ENCODE measurements at regions not wholly inside any gene's neighbourhood (a gene's known extent, or its start where the extent isn't known, plus 50 kb on each side); places are given as distances from the start of the nearest gene placed in this dataset.

DNA sequence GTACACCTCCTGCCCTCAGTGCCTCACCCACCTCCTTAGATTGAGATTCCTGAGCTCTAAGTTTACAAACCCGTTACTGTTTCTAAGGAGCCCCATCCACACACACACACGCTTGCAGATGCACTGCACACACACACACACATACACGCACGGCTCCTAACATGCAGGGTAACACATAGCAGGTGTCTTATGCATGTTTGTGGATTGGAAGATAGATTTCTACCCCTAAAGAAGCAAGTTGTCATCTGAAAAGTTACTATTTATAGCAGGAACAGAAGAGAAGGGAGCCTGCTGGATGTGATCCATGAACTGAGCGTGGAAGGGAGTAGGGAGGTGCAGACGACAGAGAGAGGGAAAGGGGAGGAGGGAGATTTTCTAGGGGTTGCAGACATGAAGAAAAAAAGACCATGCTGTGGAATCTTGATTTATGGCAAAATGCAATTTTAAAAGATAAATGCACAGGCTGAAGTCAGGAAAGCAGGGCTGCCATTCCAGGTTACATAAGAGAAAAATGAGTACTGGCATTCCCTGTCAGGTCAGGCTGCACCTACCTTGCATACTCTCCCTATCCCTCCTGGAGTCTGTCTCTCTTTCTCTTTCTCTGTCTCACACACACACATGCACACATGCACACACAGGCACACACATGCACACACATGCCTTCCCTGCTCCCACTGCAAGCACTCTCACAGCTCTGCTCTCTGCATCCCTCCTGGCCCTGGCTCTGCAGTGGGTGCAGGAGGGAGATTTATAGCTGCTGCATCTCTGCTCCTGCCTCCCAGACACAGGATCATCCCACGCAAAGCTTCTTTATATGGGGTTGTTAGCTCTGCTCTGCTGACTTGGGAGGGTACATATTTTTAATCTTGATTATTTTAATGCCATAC lies 192.6 kb upstream of the MYT1L start:
- DNase-seq (ENCODE audit: low spot score) = no peak
- TF ChIP-seq, protein P1, sequence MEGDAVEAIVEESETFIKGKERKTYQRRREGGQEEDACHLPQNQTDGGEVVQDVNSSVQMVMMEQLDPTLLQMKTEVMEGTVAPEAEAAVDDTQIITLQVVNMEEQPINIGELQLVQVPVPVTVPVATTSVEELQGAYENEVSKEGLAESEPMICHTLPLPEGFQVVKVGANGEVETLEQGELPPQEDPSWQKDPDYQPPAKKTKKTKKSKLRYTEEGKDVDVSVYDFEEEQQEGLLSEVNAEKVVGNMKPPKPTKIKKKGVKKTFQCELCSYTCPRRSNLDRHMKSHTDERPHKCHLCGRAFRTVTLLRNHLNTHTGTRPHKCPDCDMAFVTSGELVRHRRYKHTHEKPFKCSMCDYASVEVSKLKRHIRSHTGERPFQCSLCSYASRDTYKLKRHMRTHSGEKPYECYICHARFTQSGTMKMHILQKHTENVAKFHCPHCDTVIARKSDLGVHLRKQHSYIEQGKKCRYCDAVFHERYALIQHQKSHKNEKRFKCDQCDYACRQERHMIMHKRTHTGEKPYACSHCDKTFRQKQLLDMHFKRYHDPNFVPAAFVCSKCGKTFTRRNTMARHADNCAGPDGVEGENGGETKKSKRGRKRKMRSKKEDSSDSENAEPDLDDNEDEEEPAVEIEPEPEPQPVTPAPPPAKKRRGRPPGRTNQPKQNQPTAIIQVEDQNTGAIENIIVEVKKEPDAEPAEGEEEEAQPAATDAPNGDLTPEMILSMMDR (IDR thresholded peaks at IDR 0.05; ENCODE audit: unreplicated experiment) = no peak
- peaks cover 6% of the 10 kb centered on the region for H3K4me1 Mint-ChIP-seq (ENCODE audit: unreplicated experiment)
- no peaks in the 10 kb centered on the region for H3K36me3 Mint-ChIP-seq (ENCODE audit: low read depth, unreplicated experiment)
- no peak overlapping the region for H3K27ac Mint-ChIP-seq (ENCODE audit: unreplicated experiment)
- no peaks in the 10 kb centered on the region for H3K9me3 Mint-ChIP-seq (ENCODE audit: unreplicated experiment)
- no peak overlapping the region for H3K4me3 Mint-ChIP-seq (ENCODE audit: unreplicated experiment)
- H3K27me3 Mint-ChIP-seq (ENCODE audit: unreplicated experiment) = peaks cover 3% of the 10 kb centered on the region

DNA sequence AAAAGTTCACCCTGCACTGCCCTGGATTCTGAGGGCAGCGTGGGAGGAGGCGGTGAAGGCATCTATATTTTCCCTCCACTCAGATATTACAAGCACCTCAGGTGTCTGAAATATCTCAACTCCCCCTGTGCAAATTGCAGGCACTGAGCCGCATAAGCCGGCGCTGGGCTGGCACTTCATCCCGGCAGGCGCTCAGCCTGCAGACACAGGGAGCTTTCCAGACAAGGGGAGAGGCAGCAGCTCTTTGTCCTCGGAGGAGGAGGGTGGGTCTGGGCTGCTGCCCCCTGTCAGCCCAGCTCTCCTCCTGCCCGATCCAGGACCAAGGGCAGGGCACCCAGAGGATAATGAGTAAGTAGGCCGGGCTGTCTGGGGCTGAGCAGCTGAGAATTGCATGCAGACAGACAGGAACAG lies 189.3 kb upstream of the MYT1L start:
- H3K27ac Mint-ChIP-seq (ENCODE audit: unreplicated experiment) = no peak overlapping the region
- H3K36me3 Mint-ChIP-seq (ENCODE audit: low read depth, unreplicated experiment) = no peaks in the 10 kb centered on the region
- no peak overlapping the region for H3K4me3 Mint-ChIP-seq (ENCODE audit: unreplicated experiment)
- H3K9me3 Mint-ChIP-seq (ENCODE audit: unreplicated experiment) = no peaks in the 10 kb centered on the region
- TF ChIP-seq, protein P1 (IDR thresholded peaks at IDR 0.05; ENCODE audit: unreplicated experiment) = no peak
- H3K4me1 Mint-ChIP-seq (ENCODE audit: unreplicated experiment) = peaks cover 6% of the 10 kb centered on the region
- H3K27me3 Mint-ChIP-seq (ENCODE audit: unreplicated experiment) = peaks cover 3% of the 10 kb centered on the region
- no peak for DNase-seq (ENCODE audit: low spot score)

DNA sequence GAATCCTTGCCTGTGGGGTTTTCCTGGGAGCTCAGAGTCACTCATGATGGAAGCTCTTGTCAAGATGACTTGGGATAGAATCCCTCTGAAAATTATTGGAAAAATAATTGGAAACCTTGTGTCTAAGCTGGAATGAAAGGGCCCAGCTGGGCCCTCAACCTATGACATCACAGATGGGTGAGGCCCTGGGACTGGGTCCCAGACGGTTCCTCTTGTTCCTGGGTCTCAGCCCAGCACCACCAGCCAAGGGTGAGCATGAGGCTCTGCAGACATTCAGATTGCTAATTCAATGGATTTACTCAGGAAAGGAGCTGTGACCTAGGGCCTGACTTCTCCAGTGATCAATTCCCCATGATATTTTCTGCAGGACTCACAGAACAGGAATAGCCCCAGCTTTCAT lies 188.3 kb upstream of the MYT1L start:
- TF ChIP-seq, protein P1 (IDR thresholded peaks at IDR 0.05; ENCODE audit: unreplicated experiment) = no peak
- H3K4me1 Mint-ChIP-seq (ENCODE audit: unreplicated experiment) = peaks cover 9% of the 10 kb centered on the region
- no peak overlapping the region for H3K27ac Mint-ChIP-seq (ENCODE audit: unreplicated experiment)

DNA sequence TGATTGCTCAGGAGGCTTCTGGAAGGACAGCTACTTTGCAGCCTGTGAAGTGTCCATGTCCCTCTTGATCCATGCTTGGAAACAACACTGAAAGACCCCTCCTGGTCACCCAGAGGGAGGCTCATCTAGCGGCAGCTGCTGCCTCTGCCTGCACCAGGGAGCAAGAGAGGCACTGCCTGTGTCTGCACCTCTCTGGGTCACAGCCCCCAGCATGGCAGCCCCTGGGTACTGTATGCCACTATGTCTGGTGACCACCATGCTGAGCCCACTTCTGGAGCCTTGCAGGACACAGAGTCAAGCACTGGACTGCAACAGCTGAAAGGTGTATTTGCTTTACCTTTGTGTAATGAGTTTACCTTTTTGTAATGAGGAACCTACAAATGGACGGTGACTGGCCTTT lies 186.3 kb upstream of the MYT1L start:
- H3K27ac Mint-ChIP-seq (ENCODE audit: unreplicated experiment) = no peak overlapping the region
- no peak overlapping the region for H3K4me3 Mint-ChIP-seq (ENCODE audit: unreplicated experiment)
- H3K9me3 Mint-ChIP-seq (ENCODE audit: unreplicated experiment) = no peaks in the 10 kb centered on the region
- TF ChIP-seq, protein P1 (IDR thresholded peaks at IDR 0.05; ENCODE audit: unreplicated experiment) = no peak
- H3K4me1 Mint-ChIP-seq (ENCODE audit: unreplicated experiment) = peaks cover 9% of the 10 kb centered on the region
- no peaks in the 10 kb centered on the region for H3K36me3 Mint-ChIP-seq (ENCODE audit: low read depth, unreplicated experiment)
- peaks cover 1% of the 10 kb centered on the region for H3K27me3 Mint-ChIP-seq (ENCODE audit: unreplicated experiment)
- DNase-seq (ENCODE audit: low spot score) = no peak

More for the DNA sequence above, 188.3 kb upstream of the MYT1L start:
- H3K27me3 Mint-ChIP-seq (ENCODE audit: unreplicated experiment) = peaks cover 3% of the 10 kb centered on the region
- DNase-seq (ENCODE audit: low spot score) = no peak
- no peaks in the 10 kb centered on the region for H3K9me3 Mint-ChIP-seq (ENCODE audit: unreplicated experiment)
- H3K36me3 Mint-ChIP-seq (ENCODE audit: low read depth, unreplicated experiment) = no peaks in the 10 kb centered on the region
- H3K4me3 Mint-ChIP-seq (ENCODE audit: unreplicated experiment) = no peak overlapping the region

DNA sequence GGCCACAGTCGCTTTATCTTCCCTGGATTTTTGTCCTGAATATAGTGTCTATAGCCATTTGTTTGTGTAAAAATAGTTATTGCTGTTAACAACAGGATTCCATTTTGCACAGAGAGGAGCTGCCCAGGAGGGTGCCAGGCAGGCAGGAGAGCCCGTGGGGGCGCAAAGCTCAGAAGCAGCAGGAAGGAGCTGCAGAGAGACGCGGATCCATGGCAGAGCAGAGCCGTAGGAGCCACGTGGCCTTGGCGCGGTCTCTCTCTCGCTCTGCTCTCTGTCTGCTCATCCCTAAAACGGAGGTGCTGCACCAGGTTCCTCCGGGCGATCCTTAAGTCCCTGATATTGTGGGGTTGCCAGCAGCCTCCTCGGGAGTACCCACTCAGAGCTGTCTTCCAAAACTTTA lies 185.3 kb upstream of the MYT1L start:
- H3K27ac Mint-ChIP-seq (ENCODE audit: unreplicated experiment) = no peak overlapping the region
- no peaks in the 10 kb centered on the region for H3K9me3 Mint-ChIP-seq (ENCODE audit: unreplicated experiment)
- H3K36me3 Mint-ChIP-seq (ENCODE audit: low read depth, unreplicated experiment) = no peaks in the 10 kb centered on the region
- peaks cover 9% of the 10 kb centered on the region for H3K4me1 Mint-ChIP-seq (ENCODE audit: unreplicated experiment)
- no peak overlapping the region for H3K4me3 Mint-ChIP-seq (ENCODE audit: unreplicated experiment)
- TF ChIP-seq, protein P1 (IDR thresholded peaks at IDR 0.05; ENCODE audit: unreplicated experiment) = no peak
- DNase-seq (ENCODE audit: low spot score) = no peak
- peaks cover 2% of the 10 kb centered on the region for H3K27me3 Mint-ChIP-seq (ENCODE audit: unreplicated experiment)

Measured in endothelial cell (in vitro differentiated cells).